NOMO-1 (cell line): ENCODE measurements at regions not wholly inside any gene's neighbourhood (a gene's known extent, or its start where the extent isn't known, plus 50 kb on each side); places are given as distances from the start of the nearest gene placed in this dataset.

ENCODE experiments used
- DNase-seq, 2 experiments: peaks; one replicate each; lab custom pipeline; 2025; ENCODE audit not compliant: unreplicated experiment in 2 of 2; lab: John Stamatoyannopoulos, UW

DNA sequence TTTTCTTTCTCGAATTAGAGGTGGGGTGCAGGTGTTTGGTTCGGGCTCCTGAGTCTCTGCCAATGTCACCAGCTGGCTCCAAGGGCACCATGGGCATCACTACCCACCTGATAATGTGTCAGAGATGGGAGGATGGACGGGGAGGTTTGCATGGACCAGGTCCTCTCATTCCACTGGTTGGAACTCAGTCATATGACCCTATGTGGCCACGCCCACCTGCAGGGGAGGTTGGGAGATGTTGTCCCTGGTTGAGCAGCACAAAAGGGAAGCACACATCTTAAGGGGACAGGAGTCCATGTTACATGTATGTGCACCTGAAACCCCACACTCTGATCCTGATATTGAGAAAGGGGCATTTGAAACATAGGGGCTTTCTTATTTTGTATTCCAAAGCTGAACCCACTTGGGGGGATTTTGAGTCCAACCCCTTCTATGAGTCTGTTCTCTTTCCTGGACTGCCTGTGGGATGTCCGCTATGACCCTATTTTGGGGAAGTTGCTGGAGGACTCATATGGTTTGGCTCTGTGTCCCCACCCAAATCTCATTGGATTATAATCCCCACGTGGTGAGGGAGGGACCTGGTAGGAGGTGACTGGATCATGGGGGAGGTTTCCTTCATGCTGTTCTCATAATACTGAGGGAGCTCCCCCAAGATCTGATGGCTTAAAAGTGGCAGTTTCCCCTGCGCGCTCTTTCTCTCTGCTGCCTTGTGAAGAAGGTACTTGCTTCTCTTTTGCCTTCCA is 66.9 kb upstream of the BAIAP2L1 start:
- DNase-seq, result no peak

DNA sequence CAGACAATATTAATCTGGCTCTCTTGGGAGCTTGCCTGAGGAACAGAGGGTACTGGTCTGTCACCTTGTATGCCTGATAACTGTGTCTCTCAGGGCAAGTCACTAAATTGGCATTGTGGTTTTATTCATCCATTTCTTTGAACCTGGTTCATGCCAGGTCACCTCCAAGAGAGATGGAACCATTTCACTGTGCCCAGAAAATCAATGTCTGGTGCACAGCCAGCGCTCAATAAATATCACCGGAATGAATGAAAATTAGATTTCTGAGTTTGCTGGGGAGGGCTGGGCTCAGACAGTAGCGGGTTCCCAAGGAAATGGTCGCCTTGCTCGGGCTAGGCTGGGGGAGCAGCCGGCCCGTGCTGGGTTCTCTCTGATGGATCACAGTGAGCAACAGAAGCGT is 64.1 kb upstream of the BAIAP2L1 start:
- DNase-seq, result no peak

DNA sequence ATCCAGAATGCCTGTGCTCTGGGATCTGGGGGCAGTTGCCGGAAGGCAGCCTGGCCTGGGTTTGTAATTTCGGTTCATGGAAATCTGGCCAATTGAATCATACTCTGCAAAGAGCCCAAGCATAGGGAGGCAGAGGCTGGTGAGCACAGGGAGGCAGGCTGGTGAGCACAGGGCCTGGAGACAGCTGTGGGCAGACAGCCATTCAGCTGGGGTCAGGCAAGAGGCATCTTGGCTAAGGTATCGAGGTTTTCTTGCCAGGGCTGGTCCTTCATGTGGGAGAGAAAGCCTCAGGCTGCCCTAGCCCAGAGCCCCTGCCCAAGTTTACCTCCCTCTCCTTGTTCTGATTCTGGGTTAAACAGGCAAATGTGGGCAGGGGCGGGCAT is 63.7 kb upstream of the BAIAP2L1 start:
- DNase-seq, result no peak

DNA sequence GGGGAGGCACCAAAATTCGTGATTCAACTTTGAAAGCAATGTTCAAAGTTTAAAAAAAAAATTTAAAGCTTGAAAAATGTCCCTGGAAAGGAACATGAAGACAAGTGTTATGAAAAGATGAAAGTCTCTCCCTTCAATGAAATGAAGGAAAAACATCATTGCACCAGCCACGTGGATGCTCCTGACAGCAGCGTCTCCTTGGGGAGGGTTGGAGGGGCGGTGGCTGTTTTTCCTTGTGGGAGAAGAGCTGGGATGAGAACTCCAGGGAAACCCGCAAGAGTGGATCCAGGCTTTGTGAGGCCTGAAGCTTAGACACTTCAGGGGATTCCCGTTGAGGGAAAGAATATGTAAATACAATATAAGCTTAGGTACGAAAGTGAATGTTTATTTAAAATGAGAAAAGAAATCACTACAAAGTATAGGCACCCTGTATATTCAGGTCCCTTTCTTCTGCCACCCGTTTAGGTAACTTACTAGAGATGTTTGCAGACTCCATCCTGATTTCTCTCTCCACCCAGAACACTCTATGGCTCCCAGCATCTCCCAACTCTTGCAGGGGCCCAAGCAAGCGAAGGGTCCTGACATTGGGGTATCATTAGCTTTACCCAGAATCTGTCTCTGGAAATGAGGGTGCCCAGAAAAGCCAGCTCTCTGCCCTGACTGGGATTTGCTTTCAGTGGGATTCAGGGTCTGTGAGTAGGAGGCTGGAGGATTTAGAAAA is 63.1 kb upstream of the BAIAP2L1 start:
- DNase-seq, result no peak

DNA sequence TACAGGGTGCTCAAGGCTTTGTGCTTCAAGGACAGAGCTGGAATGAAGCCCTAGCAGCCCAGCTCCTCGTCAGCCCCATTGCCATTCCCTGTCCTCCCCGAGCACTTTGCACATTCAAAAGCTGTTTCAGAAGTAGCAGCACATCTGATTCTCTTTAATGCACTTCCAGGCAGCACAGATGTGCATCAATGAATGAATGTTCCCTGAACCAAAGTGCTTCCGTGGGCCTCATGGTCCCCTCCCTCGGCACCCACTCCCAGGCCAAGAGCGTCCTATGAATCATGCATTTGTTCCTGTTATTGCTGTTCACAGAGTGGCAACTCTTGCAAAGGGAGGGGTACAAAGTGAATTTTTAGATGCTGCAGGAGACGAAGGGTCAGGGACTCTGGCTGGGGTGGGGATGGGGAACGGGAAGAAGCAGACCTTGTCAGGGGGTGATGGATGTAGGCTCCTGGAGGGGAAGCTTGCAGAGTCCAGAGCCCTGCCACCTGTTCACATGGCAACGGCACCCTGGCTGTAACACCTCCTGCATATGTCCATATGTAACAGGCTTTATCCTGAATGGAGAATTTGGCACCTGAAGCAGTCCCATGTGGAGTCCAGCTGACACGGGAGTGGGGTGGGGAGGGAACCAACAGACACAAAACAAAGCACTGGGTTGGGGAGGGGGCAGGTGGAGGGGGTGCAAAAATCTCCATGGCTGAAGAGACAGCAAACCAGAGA is 62.2 kb upstream of the BAIAP2L1 start:
- DNase-seq, result no peak

DNA sequence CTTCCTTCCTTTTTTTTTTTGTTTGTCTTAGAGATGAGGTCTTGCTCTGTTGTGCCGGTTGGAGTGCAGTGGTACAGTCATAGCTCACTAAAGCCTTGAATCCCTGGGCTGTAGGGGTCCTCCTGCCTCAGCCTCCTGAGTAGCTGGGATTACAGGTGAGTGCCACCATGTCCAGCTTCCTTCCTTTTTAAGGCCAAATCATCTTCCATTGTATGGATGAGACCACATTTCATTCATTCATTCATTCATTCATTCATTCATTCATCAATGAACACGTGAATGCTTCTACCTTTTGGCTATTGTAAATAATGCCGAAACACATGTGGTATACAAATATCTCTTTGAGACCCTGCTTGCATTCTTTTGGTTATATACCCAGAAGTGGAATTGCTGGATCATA is 60.0 kb upstream of the BAIAP2L1 start:
- no peak for DNase-seq

DNA sequence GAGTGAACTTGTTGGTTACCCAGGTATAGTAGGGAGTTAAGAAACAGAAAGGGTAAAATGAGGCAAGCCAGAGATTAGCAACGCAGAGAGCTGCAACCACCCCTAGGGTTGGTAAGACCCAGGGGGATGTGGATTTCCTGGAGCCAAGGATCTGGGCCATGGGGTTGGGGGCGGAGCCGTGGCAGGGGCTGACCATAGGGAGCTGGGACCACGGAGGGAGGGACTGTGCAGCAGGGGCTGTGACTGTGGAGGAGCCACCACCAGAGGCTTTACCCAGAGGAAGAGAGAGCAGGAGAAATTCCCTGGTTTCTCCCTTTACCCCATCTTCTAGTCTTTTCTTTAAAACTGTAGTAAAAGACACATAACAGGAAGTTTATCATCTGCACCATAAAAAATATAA is 58.6 kb upstream of the BAIAP2L1 start:
- no peak for DNase-seq

DNA sequence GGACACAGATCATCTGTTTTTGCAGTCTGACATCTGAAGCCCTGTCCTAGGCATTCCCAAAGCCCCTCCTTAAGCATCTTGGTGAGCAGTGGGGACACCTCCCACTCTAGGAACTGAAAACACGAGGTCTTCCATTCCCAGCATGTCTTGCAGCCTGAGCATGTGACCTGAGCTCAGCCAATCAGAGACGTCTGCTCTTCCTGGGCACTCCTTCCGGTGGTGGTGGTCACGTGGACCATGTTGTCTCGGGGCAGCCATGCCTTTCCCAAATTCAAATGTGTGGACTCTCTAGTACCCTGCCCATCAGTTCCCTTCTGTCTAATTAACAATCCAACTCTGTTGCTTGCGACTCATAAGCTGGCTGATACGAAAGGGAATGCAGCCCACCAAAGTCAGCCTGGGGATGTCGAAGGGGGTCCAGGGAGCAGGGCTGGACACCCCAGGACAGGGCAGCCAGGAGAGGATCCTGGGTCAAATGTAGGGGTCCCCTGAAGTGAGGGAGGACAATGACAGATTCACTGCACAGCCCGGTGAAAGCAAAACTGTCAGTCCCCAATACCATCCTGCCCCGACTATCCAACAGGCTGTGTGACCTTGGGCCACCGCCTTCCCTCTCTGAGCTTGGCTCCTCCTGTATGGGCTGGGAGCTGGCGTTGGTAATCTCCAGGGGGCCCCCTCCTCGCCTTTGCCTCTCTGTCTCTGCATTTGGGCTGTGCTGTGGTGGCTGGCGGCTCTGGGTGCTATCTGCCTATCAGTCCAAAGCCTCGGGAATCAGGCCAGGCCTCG is 57.4 kb upstream of the BAIAP2L1 start:
- DNase-seq, result no peak

DNA sequence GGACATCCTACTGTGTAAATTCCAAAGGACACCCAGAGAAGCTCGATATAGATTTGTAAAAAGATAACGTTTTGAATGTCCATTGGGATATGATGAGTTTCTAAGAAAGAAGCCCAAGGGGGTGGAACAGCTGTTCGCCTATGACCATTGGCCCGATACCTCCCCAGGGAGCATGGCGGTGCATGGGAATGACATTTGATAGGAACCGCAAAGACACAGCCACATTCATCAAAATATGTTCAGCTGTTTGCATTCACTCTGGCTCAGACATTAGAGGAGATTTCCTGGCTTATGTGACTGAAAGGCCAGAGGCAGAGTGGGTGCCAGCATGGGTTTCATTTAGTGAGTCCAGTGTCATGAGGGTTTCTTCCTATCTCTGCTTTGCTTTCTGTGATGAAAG is 56.0 kb upstream of the BAIAP2L1 start:
- no peak for DNase-seq

DNA sequence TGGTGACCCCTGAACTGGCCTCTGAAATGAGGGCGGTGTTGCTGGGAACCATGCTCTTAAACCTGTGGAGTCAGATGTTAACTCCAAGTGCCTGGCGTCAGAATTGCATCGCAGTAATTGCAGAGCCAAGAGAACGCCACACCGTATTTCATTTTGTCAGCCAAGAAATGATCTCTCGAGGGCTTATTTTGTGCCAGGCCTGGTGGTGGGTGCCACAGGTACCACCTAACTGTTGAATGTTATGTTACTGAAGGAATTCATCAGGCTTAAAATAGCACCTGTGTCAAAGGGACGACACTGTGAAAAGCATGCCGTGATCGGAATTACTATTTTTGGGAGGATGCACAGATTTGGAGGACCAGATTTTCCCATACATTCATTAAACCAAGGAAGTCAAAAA is 51.9 kb upstream of the BAIAP2L1 start:
- no peak for DNase-seq
